ENCODE measurements at regions not wholly inside any gene's neighbourhood (a gene's known extent, or its start where the extent isn't known, plus 50 kb on each side); places are given as distances from the start of the nearest gene placed in this dataset.

GRCh38 chr7:15837306-15837950 is 150.9 kb upstream of the MEOX2 start:
- no peak overlapping the region for H3K4me3 ChIP-seq (replicated peaks in 1 of 4; ENCODE audit: control extremely low read depth in 1 of 4, insufficient read depth in 1 of 4, low read depth in 3 of 4, low read length in 4 of 4)
- H3K27me3 ChIP-seq (ENCODE audit: control insufficient read depth, insufficient read depth, low read length) = no peaks in the 10 kb centered on the region
- no peak for DNase-seq (ENCODE audit: low read depth in 2 of 2)
- TF ChIP-seq CTCF (conservative IDR thresholded peaks at IDR 0.05 in 1 of 2, IDR thresholded peaks at IDR 0.05 in 1 of 2; ENCODE audit: low read depth in 1 of 2, low read length in 2 of 2) (no peak), EZH2 (IDR thresholded peaks at IDR 0.05; ENCODE audit: low read length, missing control alignments) (no peak)
- H3K27ac ChIP-seq (ENCODE audit: insufficient read depth, low read length) = no peak overlapping the region
- H4K20me1 ChIP-seq (ENCODE audit: control insufficient read depth, extremely low read depth, insufficient read depth, low read length) = no peaks in the 10 kb centered on the region
- no peak overlapping the region for H3K9ac ChIP-seq (ENCODE audit: insufficient read depth, low read length)
- H3K4me2 ChIP-seq (ENCODE audit: extremely low read depth, insufficient read depth, low read length) = no peak overlapping the region
- H3K9me3 ChIP-seq (ENCODE audit: control insufficient read depth, insufficient read depth, low read depth, low read length) = no peaks in the 10 kb centered on the region
- no peaks in the 10 kb centered on the region for H3K36me3 ChIP-seq (ENCODE audit: control insufficient read depth, insufficient read depth, low read length)
- H3K4me1 ChIP-seq (ENCODE audit: control insufficient read depth, extremely low read depth, insufficient read depth, low read length) = no peaks in the 10 kb centered on the region
- H2AFZ ChIP-seq (ENCODE audit: low read length) = no peak overlapping the region
- no peaks in the 10 kb centered on the region for H3K79me2 ChIP-seq (ENCODE audit: control insufficient read depth, insufficient read depth, low read length)

DNA sequence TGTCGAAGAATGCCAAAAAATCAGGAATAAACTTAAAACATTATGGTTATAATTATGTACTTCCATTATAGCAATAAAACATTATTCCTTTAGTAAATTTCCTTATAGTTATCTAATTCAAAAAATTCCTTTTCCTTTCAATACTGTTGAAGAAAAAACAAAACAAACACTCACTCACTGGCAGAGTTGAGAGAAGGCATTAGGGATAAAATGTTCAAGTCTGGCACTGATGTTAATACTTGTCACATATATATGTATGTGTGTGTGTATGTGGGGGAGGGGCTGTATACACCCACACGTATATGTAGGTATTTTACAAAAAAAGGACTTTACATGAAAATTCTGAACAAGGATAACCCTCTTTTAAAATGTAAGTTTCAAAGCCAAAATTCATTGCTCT is 150.2 kb upstream of the MEOX2 start:
- no peak for TF ChIP-seq EZH2 (IDR thresholded peaks at IDR 0.05; ENCODE audit: low read length, missing control alignments)
- TF ChIP-seq CTCF (conservative IDR thresholded peaks at IDR 0.05 in 1 of 2, IDR thresholded peaks at IDR 0.05 in 1 of 2; ENCODE audit: low read depth in 1 of 2, low read length in 2 of 2) = no peak
- no peaks in the 10 kb centered on the region for H3K9me3 ChIP-seq (ENCODE audit: control insufficient read depth, insufficient read depth, low read depth, low read length)
- H3K79me2 ChIP-seq (ENCODE audit: control insufficient read depth, insufficient read depth, low read length) = no peaks in the 10 kb centered on the region
- no peak overlapping the region for H3K4me2 ChIP-seq (ENCODE audit: extremely low read depth, insufficient read depth, low read length)
- no peak overlapping the region for H3K27ac ChIP-seq (ENCODE audit: insufficient read depth, low read length)
- H3K4me1 ChIP-seq (ENCODE audit: control insufficient read depth, extremely low read depth, insufficient read depth, low read length) = no peaks in the 10 kb centered on the region
- no peaks in the 10 kb centered on the region for H3K36me3 ChIP-seq (ENCODE audit: control insufficient read depth, insufficient read depth, low read length)
- no peak overlapping the region for H3K9ac ChIP-seq (ENCODE audit: insufficient read depth, low read length)
- no peak for DNase-seq (ENCODE audit: low read depth in 2 of 2)
- no peak overlapping the region for H3K4me3 ChIP-seq (replicated peaks in 1 of 4; ENCODE audit: control extremely low read depth in 1 of 4, insufficient read depth in 1 of 4, low read depth in 3 of 4, low read length in 4 of 4)
- no peaks in the 10 kb centered on the region for H3K27me3 ChIP-seq (ENCODE audit: control insufficient read depth, insufficient read depth, low read length)
- H4K20me1 ChIP-seq (ENCODE audit: control insufficient read depth, extremely low read depth, insufficient read depth, low read length) = no peaks in the 10 kb centered on the region
- H2AFZ ChIP-seq (ENCODE audit: low read length) = no peak overlapping the region

GRCh38 chr7:15836041-15836440 is 149.6 kb upstream of the MEOX2 start:
- H3K4me3 ChIP-seq (replicated peaks in 1 of 4; ENCODE audit: control extremely low read depth in 1 of 4, insufficient read depth in 1 of 4, low read depth in 3 of 4, low read length in 4 of 4) = no peak overlapping the region
- no peaks in the 10 kb centered on the region for H3K79me2 ChIP-seq (ENCODE audit: control insufficient read depth, insufficient read depth, low read length)
- H4K20me1 ChIP-seq (ENCODE audit: control insufficient read depth, extremely low read depth, insufficient read depth, low read length) = no peaks in the 10 kb centered on the region
- H3K9ac ChIP-seq (ENCODE audit: insufficient read depth, low read length) = no peak overlapping the region
- DNase-seq (ENCODE audit: low read depth in 2 of 2) = peak in 1 of 2 donors; percentile 47
- TF ChIP-seq EZH2 (IDR thresholded peaks at IDR 0.05; ENCODE audit: low read length, missing control alignments) (no peak), CTCF (conservative IDR thresholded peaks at IDR 0.05 in 1 of 2, IDR thresholded peaks at IDR 0.05 in 1 of 2; ENCODE audit: low read depth in 1 of 2, low read length in 2 of 2) (no peak)
- no peaks in the 10 kb centered on the region for H3K9me3 ChIP-seq (ENCODE audit: control insufficient read depth, insufficient read depth, low read depth, low read length)
- H3K4me2 ChIP-seq (ENCODE audit: extremely low read depth, insufficient read depth, low read length) = no peak overlapping the region
- H3K27me3 ChIP-seq (ENCODE audit: control insufficient read depth, insufficient read depth, low read length) = no peaks in the 10 kb centered on the region
- no peak overlapping the region for H2AFZ ChIP-seq (ENCODE audit: low read length)
- H3K36me3 ChIP-seq (ENCODE audit: control insufficient read depth, insufficient read depth, low read length) = no peaks in the 10 kb centered on the region
- no peak overlapping the region for H3K27ac ChIP-seq (ENCODE audit: insufficient read depth, low read length)
- H3K4me1 ChIP-seq (ENCODE audit: control insufficient read depth, extremely low read depth, insufficient read depth, low read length) = no peaks in the 10 kb centered on the region
